AG04449 (cell line): ENCODE measurements at regions not wholly inside any gene's neighbourhood (a gene's known extent, or its start where the extent isn't known, plus 50 kb on each side); places are given as distances from the start of the nearest gene placed in this dataset.

Experiments used
- CTCF ChIA-PET: fragments of 350-600 bp; formaldehyde crosslinking; extraction: SDS; loops from one replicate; lab custom pipeline; 2021; ENCODE audit warnings: antibody characterized with exemption; lab: Yijun Ruan, JAX
- POLR2A ChIA-PET: fragments of 400-600, 350-600 bp; formaldehyde crosslinking; extraction: SDS; loops from one replicate; lab custom pipeline; 2020; ENCODE audit warnings: antibody characterized with exemption, inconsistent platforms; lab: Yijun Ruan, JAX
- DNase-seq: peaks from one replicate; pipeline ENCODE4 v3.0.0-alpha.2; 2010; ENCODE audit warnings: low read depth, low spot score
- H3K4me3 ChIP-seq: 2 replicates; pipeline ENCODE4 v1.5.1; 2011; ENCODE audit warnings: low read depth, mild to moderate bottlenecking, control low read depth, low read length
- CTCF ChIP-seq: IDR thresholded peaks from one replicate; pipeline ENCODE4 v1.5.1; 2011; ENCODE audit warnings: mild to moderate bottlenecking, moderate library complexity, low read length, control low read depth, inconsistent platforms; ENCODE audit not compliant: insufficient read depth; ENCODE audit errors: missing control alignments

DNA sequence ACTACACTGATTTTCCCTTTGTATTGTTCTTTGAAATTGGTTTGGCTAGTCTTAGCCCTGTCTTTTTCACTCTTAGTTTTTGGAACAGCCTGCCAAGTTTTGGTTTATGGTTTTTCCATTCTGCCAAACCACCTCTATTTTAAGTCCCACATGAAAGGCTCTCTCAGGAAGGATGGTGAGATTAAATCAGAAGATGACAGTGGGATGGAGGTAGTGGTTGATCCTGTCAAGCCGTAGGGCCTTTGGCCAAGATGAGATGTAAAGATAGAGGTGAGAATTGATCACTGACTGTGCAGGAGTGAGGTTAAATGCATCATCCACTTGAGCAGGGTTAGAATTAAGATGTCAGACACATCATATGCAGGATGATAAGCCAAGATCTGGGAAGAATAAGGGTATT, 948.5 kb downstream of the SLC4A3 start:
- ChIA-PET CTCF (no interaction called here), POLR2A (no interaction called here)
- H3K4me3 ChIP-seq, result no peak overlapping the region
- TF ChIP-seq CTCF, result no peak
- DNase-seq, result no peak

- TF ChIP-seq CTCF, result no peak
- ChIA-PET POLR2A (no interaction called here), CTCF (no interaction called here)
- no peak overlapping the region for H3K4me3 ChIP-seq
- no peak for DNase-seq
Measured at GRCh38 chr2:220579452-220579851, 952.0 kb downstream of the SLC4A3 start.

- H3K4me3 ChIP-seq, result no peak overlapping the region
- ChIA-PET CTCF (no interaction called here), POLR2A (no interaction called here)
- DNase-seq, result no peak
- TF ChIP-seq CTCF, result no peak
Measured at GRCh38 chr2:220580113-220580512, 952.7 kb downstream of the SLC4A3 start.

- DNase-seq, result no peak
- no peak for TF ChIP-seq CTCF
- H3K4me3 ChIP-seq, result no peak overlapping the region
- ChIA-PET CTCF (no interaction called here), POLR2A (no interaction called here)
Measured at GRCh38 chr2:220583725-220584124, 956.3 kb downstream of the SLC4A3 start.

DNA sequence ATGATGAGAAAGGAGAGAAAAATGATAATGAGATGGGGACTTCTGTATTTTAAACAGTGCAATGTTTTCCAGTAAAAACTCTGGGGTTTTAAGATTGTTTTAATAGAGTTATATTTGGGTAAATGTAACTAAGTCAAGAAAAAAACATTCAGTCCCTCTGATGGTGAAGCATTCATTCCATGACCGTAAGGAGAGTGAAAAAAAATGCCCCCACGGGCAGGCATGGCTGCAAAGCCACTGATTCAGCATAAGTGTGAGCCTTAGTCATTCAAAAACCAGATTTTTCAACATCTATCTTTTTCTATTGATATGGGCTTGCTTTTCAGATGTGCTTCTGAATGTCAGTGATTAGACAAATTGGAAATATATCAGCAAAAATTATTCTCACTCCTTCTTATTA, 957.8 kb downstream of the SLC4A3 start:
- no peak overlapping the region for H3K4me3 ChIP-seq
- no peak for DNase-seq
- ChIA-PET POLR2A (no interaction called here), CTCF (no interaction called here)
- TF ChIP-seq CTCF, result no peak

GRCh38 chr2:220586980-220587530, 959.6 kb downstream of the SLC4A3 start:
- CTCF ChIA-PET, result no interaction called here

More at GRCh38 chr2:220586980-220587530, 959.6 kb downstream of the SLC4A3 start:
- H3K4me3 ChIP-seq, result no peak overlapping the region
- no peak for DNase-seq
- no peak for TF ChIP-seq CTCF
- POLR2A ChIA-PET, result no interaction called here
